CD4-positive, alpha-beta T cell (primary cell): ENCODE measurements at regions not wholly inside any gene's neighbourhood (a gene's known extent, or its start where the extent isn't known, plus 50 kb on each side); places are given as distances from the start of the nearest gene placed in this dataset.

ENCODE experiments used
- ATAC-seq: fragments of 200-7000 bp; cut with Tn5 transposase; one replicate; pipeline ENCODE4 v1.10.0; 2022; ENCODE audit warnings: mild to moderate bottlenecking; ENCODE audit not compliant: poor library complexity
- CTCF ChIA-PET: fragments of 350-600 bp; sonication (Branson Sonifier 250); formaldehyde crosslinking; loops from one replicate; lab custom pipeline; 2021; ENCODE audit warnings: antibody characterized with exemption, inconsistent platforms; lab: Charles Lee
- POLR2A ChIA-PET: fragments of 350-600 bp; sonication (Branson Sonifier 250); formaldehyde crosslinking; loops from one replicate; lab custom pipeline; 2021; ENCODE audit warnings: antibody characterized with exemption, inconsistent platforms; lab: Charles Lee
- DNase-seq, 14 experiments: peaks; one replicate each; pipeline ENCODE4 v3.0.0-alpha.2; 2013 to 2020; ENCODE audit warnings: mixed read lengths in 2 of 14
- H3K27ac ChIP-seq, 2 donors: one replicate each; pipeline versions ENCODE4 v1.5.1 to v1.7.0; 2013; ENCODE audit warnings: low read length in 2 of 2, low read depth in 1 of 2, mild to moderate bottlenecking in 1 of 2
- H3K27me3 ChIP-seq, 2 experiments: 1 replicate in 1 of 2; 2 replicates in 1 of 2; pipeline versions ENCODE4 v1.6.1 to v1.7.0; 2013; ENCODE audit warnings: low read length in 2 of 2, control low read depth in 1 of 2, mild to moderate bottlenecking in 1 of 2, moderate library complexity in 1 of 2; ENCODE audit not compliant: insufficient read depth in 2 of 2, control insufficient read depth in 1 of 2
- H3K36me3 ChIP-seq: one replicate; pipeline ENCODE4 v1.6.1; 2013; ENCODE audit warnings: low read length, control low read depth; ENCODE audit not compliant: insufficient read depth
- H3K4me1 ChIP-seq: one replicate; pipeline ENCODE4 v1.6.1; 2013; ENCODE audit warnings: low read length, control low read depth; ENCODE audit not compliant: insufficient read depth
- H3K4me3 ChIP-seq: one replicate; pipeline ENCODE4 v1.5.1; 2013; ENCODE audit warnings: mild to moderate bottlenecking, low read length, moderate library complexity
- H3K9me3 ChIP-seq, 2 experiments: 1 replicate in 1 of 2; 2 replicates in 1 of 2; pipeline versions ENCODE4 v1.6.1 to v1.7.0; 2013; ENCODE audit warnings: low read length in 2 of 2, mild to moderate bottlenecking in 2 of 2, control low read depth in 1 of 2, moderate library complexity in 1 of 2; ENCODE audit not compliant: control insufficient read depth in 1 of 2, insufficient read depth in 1 of 2
- H3K27ac Mint-ChIP-seq: one replicate; pipeline ENCODE4 v1.8.0; 2020; ENCODE audit warnings: mixed read lengths
- H3K27me3 Mint-ChIP-seq: one replicate; pipeline ENCODE4 v1.8.0; 2021; ENCODE audit warnings: mixed read lengths
- H3K36me3 Mint-ChIP-seq: one replicate; pipeline ENCODE4 v1.8.0; 2021; ENCODE audit warnings: low read depth, mixed read lengths
- H3K4me1 Mint-ChIP-seq: one replicate; pipeline ENCODE4 v1.8.0; 2021; ENCODE audit warnings: low read depth, mixed read lengths
- H3K4me3 Mint-ChIP-seq: one replicate; pipeline ENCODE4 v1.8.0; 2020; ENCODE audit warnings: mild to moderate bottlenecking, mixed read lengths
- H3K9me3 Mint-ChIP-seq: one replicate; pipeline ENCODE4 v1.8.0; 2020; ENCODE audit warnings: mixed read lengths
- CTCF ChIP-seq: fragments of 200-600 bp; IDR thresholded peaks from one replicate; pipeline ENCODE4 v1.8.0; 2022; ENCODE audit warnings: antibody characterized with exemption, mild to moderate bottlenecking
- intact Hi-C, 2 experiments: fragments of 100-400 bp; cut with DNase I in 1 of 2; cut with micrococcal nuclease in 1 of 2; formaldehyde crosslinking; loops; one replicate each; pipeline versions ENCODE4 v1.15.1 to v1.9.0; 2023 to 2025; cut with DNase I, micrococcal nuclease

DNA sequence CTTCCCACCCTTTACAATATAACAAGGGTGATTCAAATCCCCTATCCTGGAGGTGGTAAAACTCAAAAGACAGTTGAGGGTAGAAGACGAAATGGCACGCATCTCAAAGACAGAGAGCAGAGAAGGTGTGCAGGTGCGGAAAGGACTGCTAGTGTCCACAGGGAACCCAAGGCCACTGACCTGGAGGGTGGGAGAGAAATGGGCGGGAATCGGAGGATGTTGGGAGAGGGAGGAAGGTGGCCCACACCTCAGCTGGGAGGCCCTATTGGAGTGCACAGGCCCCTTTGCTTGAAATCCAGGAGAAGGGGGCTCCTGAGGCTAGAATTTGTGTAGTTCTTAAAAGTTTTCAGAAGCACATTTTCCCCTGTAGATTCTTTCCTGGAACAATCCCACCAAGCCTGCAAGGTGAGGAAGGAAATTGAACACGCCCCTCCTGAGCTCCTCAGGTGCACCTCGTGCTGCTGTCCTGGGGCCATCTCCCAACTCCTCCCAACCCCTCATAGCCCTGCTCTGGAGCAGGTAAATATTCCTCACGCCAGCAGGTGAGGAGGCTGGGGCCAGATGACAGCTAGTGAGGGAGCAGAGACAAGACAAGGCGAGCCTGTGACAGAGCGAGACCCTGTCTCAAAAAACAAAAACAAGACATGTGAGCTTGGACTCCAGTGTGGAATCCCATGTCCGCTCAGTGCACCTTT is 99.3 kb downstream of the MCFD2 start:
- H3K9me3 ChIP-seq = no peaks in the 10 kb centered on the region
- Mint-ChIP-seq H3K9me3 (no peaks in the 10 kb centered on the region), H3K36me3 (no peaks in the 10 kb centered on the region), H3K4me3 (no peak overlapping the region), H3K27me3 (peaks cover 6% of the 10 kb centered on the region), H3K4me1 (no peaks in the 10 kb centered on the region), H3K27ac (no peak overlapping the region)
- H3K4me3 ChIP-seq = no peak overlapping the region
- H3K27ac ChIP-seq = no peak overlapping the region
- intact Hi-C loops = no loop called here
- DNase-seq = no peak
- no peak for TF ChIP-seq CTCF
- H3K36me3 ChIP-seq = no peaks in the 10 kb centered on the region
- H3K27me3 ChIP-seq = peaks cover 0 to 3% of the 10 kb centered on the region in 2 experiments
- ChIA-PET POLR2A (no interaction called here), CTCF (no interaction called here)
- no peak for ATAC-seq
- H3K4me1 ChIP-seq = no peaks in the 10 kb centered on the region

DNA sequence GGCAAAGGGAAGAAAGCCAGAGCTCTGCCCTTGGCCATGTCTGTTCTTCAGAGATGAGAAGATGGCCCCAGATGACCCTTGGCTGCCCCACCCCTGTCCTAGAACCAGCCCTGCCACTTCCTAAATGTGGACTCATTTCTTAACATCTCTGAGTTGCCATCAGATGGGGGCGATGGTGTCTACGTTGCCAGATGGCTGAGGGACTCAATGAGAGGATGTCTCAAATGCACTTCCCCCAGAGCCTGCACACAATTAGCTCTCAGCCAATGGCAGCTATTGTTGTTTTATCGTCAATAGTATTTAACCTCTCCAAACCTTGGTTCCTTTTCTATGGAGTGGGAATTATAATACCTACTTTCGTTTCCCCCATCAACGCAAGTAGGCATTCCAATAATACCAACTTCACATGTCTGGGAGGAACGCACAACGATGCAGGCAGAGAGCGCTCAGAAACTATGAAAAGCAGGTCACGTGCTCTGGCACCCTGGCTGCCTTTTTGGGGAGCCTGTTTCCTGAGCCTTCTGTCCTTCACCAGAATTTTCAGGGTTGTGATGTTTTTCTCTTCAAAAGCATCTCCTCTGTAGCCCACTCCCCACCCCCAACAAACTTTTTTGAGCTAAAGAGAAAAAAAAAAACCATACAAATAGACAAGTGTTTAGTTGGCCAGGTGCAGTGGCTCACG is 100.3 kb downstream of the MCFD2 start:
- no peak overlapping the region for H3K4me3 ChIP-seq
- H3K36me3 ChIP-seq = no peaks in the 10 kb centered on the region
- ChIA-PET POLR2A (no interaction called here), CTCF (no interaction called here)
- ATAC-seq = no peak
- Mint-ChIP-seq H3K4me3 (no peak overlapping the region), H3K36me3 (no peaks in the 10 kb centered on the region), H3K4me1 (no peaks in the 10 kb centered on the region), H3K27me3 (peaks cover 10% of the 10 kb centered on the region), H3K27ac (no peak overlapping the region), H3K9me3 (no peaks in the 10 kb centered on the region)
- H3K4me1 ChIP-seq = no peaks in the 10 kb centered on the region
- DNase-seq = no peak
- no peaks in the 10 kb centered on the region for H3K9me3 ChIP-seq
- peaks cover 0 to 5% of the 10 kb centered on the region in 2 experiments for H3K27me3 ChIP-seq
- no peak overlapping the region for H3K27ac ChIP-seq
- no peak for TF ChIP-seq CTCF
- intact Hi-C loops = no loop called here

- DNase-seq (no peak), ATAC-seq (no peak)
- no peaks in the 10 kb centered on the region for H3K4me1 Mint-ChIP-seq
- ChIA-PET POLR2A (no interaction called here), CTCF (no interaction called here)
- Histone ChIP-seq H3K36me3 (no peaks in the 10 kb centered on the region), H3K4me3 (no peak overlapping the region), H3K27ac (no peak overlapping the region), H3K9me3 (no peaks in the 10 kb centered on the region), H3K4me1 (no peaks in the 10 kb centered on the region), H3K27me3 (peaks cover 0 to 5% of the 10 kb centered on the region in 2 experiments)
- H3K9me3 Mint-ChIP-seq = no peaks in the 10 kb centered on the region
- H3K36me3 Mint-ChIP-seq = no peaks in the 10 kb centered on the region
- no peak overlapping the region for H3K27ac Mint-ChIP-seq
- H3K27me3 Mint-ChIP-seq = peaks cover 10% of the 10 kb centered on the region
- no peak for TF ChIP-seq CTCF
- no peak overlapping the region for H3K4me3 Mint-ChIP-seq
- intact Hi-C loops = no loop called here
These were observed 101.2 kb downstream of the MCFD2 start for GRCh38 chr2:46814160-46814961.
